Activated T-helper 17 cell treated with anti-CD3 and anti-CD28 coated beads, Interleukin-2, amount 50 U/mL, for 72 hours (primary cell): ENCODE measurements at regions not wholly inside any gene's neighbourhood (a gene's known extent, or its start where the extent isn't known, plus 50 kb on each side); places are given as distances from the start of the nearest gene placed in this dataset.
"Not testable (repeated sequence)": the region's sequence is repeated elsewhere in the genome, so short reads cannot be mapped to it uniquely, and the experiment has no call there.

Source experiments
- ATAC-seq: fragments of 150-1000 bp; cut with Tn5 transposase; replicated peaks from 2 replicates; pipeline ENCODE4 v1.10.0; 2021; ENCODE audit warnings: mild to moderate bottlenecking, moderate library complexity
- H3K27ac Mint-ChIP-seq: one replicate; pipeline ENCODE4 v1.8.0; 2022; ENCODE audit warnings: mixed read lengths
- H3K27me3 Mint-ChIP-seq: one replicate; pipeline ENCODE4 v1.8.0; 2022; ENCODE audit warnings: mixed read lengths
- H3K36me3 Mint-ChIP-seq: one replicate; pipeline ENCODE4 v1.8.0; 2022; ENCODE audit warnings: low read depth, mild to moderate bottlenecking, mixed read lengths
- H3K4me1 Mint-ChIP-seq: one replicate; pipeline ENCODE4 v1.8.0; 2022; ENCODE audit warnings: mixed read lengths
- H3K4me3 Mint-ChIP-seq: one replicate; pipeline ENCODE4 v1.8.0; 2022; ENCODE audit warnings: mild to moderate bottlenecking, mixed read lengths
- H3K9me3 Mint-ChIP-seq: one replicate; pipeline ENCODE4 v1.8.0; 2022; ENCODE audit warnings: mixed read lengths

GRCh38 chr6:81564470-81565068, 187.9 kb downstream of the TENT5A start:
- H3K9me3 Mint-ChIP-seq: peaks cover 5% of the 10 kb centered on the region
- no peak for ATAC-seq
- H3K4me1 Mint-ChIP-seq: no peaks in the 10 kb centered on the region
- H3K4me3 Mint-ChIP-seq: no peak overlapping the region
- no peaks in the 10 kb centered on the region for H3K27me3 Mint-ChIP-seq
- no peak overlapping the region for H3K27ac Mint-ChIP-seq
- H3K36me3 Mint-ChIP-seq: no peaks in the 10 kb centered on the region

GRCh38 chr6:81562169-81562568, 190.3 kb downstream of the TENT5A start:
- ATAC-seq: no peak
- H3K4me3 Mint-ChIP-seq: no peak overlapping the region
- H3K27ac Mint-ChIP-seq: no peak overlapping the region
- no peaks in the 10 kb centered on the region for H3K4me1 Mint-ChIP-seq
- no peaks in the 10 kb centered on the region for H3K9me3 Mint-ChIP-seq
- no peaks in the 10 kb centered on the region for H3K36me3 Mint-ChIP-seq
- no peaks in the 10 kb centered on the region for H3K27me3 Mint-ChIP-seq

- no peaks in the 10 kb centered on the region for H3K36me3 Mint-ChIP-seq
- no peaks in the 10 kb centered on the region for H3K9me3 Mint-ChIP-seq
- ATAC-seq: no peak
- no peaks in the 10 kb centered on the region for H3K27me3 Mint-ChIP-seq
- H3K27ac Mint-ChIP-seq: no peak overlapping the region
- H3K4me1 Mint-ChIP-seq: no peaks in the 10 kb centered on the region
- no peak overlapping the region for H3K4me3 Mint-ChIP-seq
These were observed 190.8 kb downstream of the TENT5A start for GRCh38 chr6:81561731-81562130.

- Mint-ChIP-seq H3K36me3 (no peaks in the 10 kb centered on the region), H3K4me3 (no peak overlapping the region)
These were observed 191.4 kb downstream of the TENT5A start for GRCh38 chr6:81561071-81561564.

GRCh38 chr6:81557811-81558210, 194.7 kb downstream of the TENT5A start:
- Mint-ChIP-seq H3K36me3 (no peaks in the 10 kb centered on the region), H3K4me3 (no peak overlapping the region)

More at GRCh38 chr6:81561071-81561564, 191.4 kb downstream of the TENT5A start:
- H3K9me3 Mint-ChIP-seq: no peaks in the 10 kb centered on the region
- no peaks in the 10 kb centered on the region for H3K4me1 Mint-ChIP-seq
- ATAC-seq: no peak
- no peak overlapping the region for H3K27ac Mint-ChIP-seq
- H3K27me3 Mint-ChIP-seq: no peaks in the 10 kb centered on the region

GRCh38 chr6:81556551-81556950, 195.9 kb downstream of the TENT5A start:
- Mint-ChIP-seq H3K9me3 (no peaks in the 10 kb centered on the region), H3K4me3 (no peak overlapping the region), H3K27ac (no peak overlapping the region), H3K36me3 (no peaks in the 10 kb centered on the region), H3K4me1 (no peaks in the 10 kb centered on the region), H3K27me3 (no peaks in the 10 kb centered on the region)
- ATAC-seq: no peak

More at GRCh38 chr6:81557811-81558210, 194.7 kb downstream of the TENT5A start:
- ATAC-seq: no peak
- no peak overlapping the region for H3K27ac Mint-ChIP-seq
- no peaks in the 10 kb centered on the region for H3K4me1 Mint-ChIP-seq
- no peaks in the 10 kb centered on the region for H3K27me3 Mint-ChIP-seq
- no peaks in the 10 kb centered on the region for H3K9me3 Mint-ChIP-seq

GRCh38 chr6:81553216-81553615, 199.3 kb downstream of the TENT5A start:
- H3K27ac Mint-ChIP-seq: no peak overlapping the region
- no peak overlapping the region for H3K4me3 Mint-ChIP-seq
- peaks cover 6% of the 10 kb centered on the region for H3K9me3 Mint-ChIP-seq
- H3K36me3 Mint-ChIP-seq: no peaks in the 10 kb centered on the region
- no peak for ATAC-seq
- H3K27me3 Mint-ChIP-seq: no peaks in the 10 kb centered on the region
- no peaks in the 10 kb centered on the region for H3K4me1 Mint-ChIP-seq

GRCh38 chr6:81552644-81553043, 199.8 kb downstream of the TENT5A start:
- no peak for ATAC-seq
- Mint-ChIP-seq H3K4me3 (no peak overlapping the region), H3K27ac (no peak overlapping the region), H3K27me3 (no peaks in the 10 kb centered on the region), H3K4me1 (no peaks in the 10 kb centered on the region), H3K36me3 (no peaks in the 10 kb centered on the region), H3K9me3 (peaks cover 10% of the 10 kb centered on the region)

- Mint-ChIP-seq H3K27me3 (no peaks in the 10 kb centered on the region), H3K9me3 (peaks cover 14% of the 10 kb centered on the region), H3K4me3 (no peak overlapping the region), H3K4me1 (no peaks in the 10 kb centered on the region), H3K36me3 (no peaks in the 10 kb centered on the region), H3K27ac (no peak overlapping the region)
- ATAC-seq: no peak
These were observed 205.3 kb downstream of the TENT5A start for GRCh38 chr6:81547149-81547548.

- no peak for ATAC-seq
- H3K9me3 Mint-ChIP-seq: no peaks in the 10 kb centered on the region
- no peak overlapping the region for H3K4me3 Mint-ChIP-seq
- H3K27me3 Mint-ChIP-seq: no peaks in the 10 kb centered on the region
- H3K4me1 Mint-ChIP-seq: no peaks in the 10 kb centered on the region
- no peak overlapping the region for H3K27ac Mint-ChIP-seq
- no peaks in the 10 kb centered on the region for H3K36me3 Mint-ChIP-seq
These were observed 217.5 kb downstream of the TENT5A start for GRCh38 chr6:81534934-81535465.

GRCh38 chr6:81531869-81532561, 220.5 kb downstream of the TENT5A start:
- Mint-ChIP-seq H3K9me3 (no peaks in the 10 kb centered on the region), H3K27ac (no peak overlapping the region), H3K36me3 (no peaks in the 10 kb centered on the region), H3K4me1 (no peaks in the 10 kb centered on the region), H3K27me3 (no peaks in the 10 kb centered on the region), H3K4me3 (no peak overlapping the region)
- ATAC-seq: no peak

- H3K27ac Mint-ChIP-seq: no peak overlapping the region
- H3K4me3 Mint-ChIP-seq: no peak overlapping the region
- ATAC-seq: no peak
- no peaks in the 10 kb centered on the region for H3K4me1 Mint-ChIP-seq
- no peaks in the 10 kb centered on the region for H3K36me3 Mint-ChIP-seq
- H3K27me3 Mint-ChIP-seq: no peaks in the 10 kb centered on the region
- peaks cover 12% of the 10 kb centered on the region for H3K9me3 Mint-ChIP-seq
These were observed 235.0 kb downstream of the TENT5A start for GRCh38 chr6:81517455-81517854.

- ATAC-seq: no peak
- Mint-ChIP-seq H3K27me3 (no peaks in the 10 kb centered on the region), H3K9me3 (peaks cover 12% of the 10 kb centered on the region), H3K4me3 (no peak overlapping the region), H3K27ac (no peak overlapping the region), H3K4me1 (no peaks in the 10 kb centered on the region), H3K36me3 (no peaks in the 10 kb centered on the region)
These were observed 236.7 kb downstream of the TENT5A start for GRCh38 chr6:81515562-81516453.

GRCh38 chr6:81514195-81514594, 238.3 kb downstream of the TENT5A start:
- H3K27me3 Mint-ChIP-seq, H3K27ac Mint-ChIP-seq, H3K36me3 Mint-ChIP-seq: not testable (repeated sequence)

More at GRCh38 chr6:81514195-81514594, 238.3 kb downstream of the TENT5A start:
- not testable (repeated sequence) for H3K4me1 Mint-ChIP-seq, ATAC-seq, H3K4me3 Mint-ChIP-seq, H3K9me3 Mint-ChIP-seq
